ENCODE measurements at regions not wholly inside any gene's neighbourhood (a gene's known extent, or its start where the extent isn't known, plus 50 kb on each side); places are given as distances from the start of the nearest gene placed in this dataset.

- no peak for TF ChIP-seq GATAD2A (IDR thresholded peaks at IDR 0.05)
- no peak for TF ChIP-seq MYC (IDR thresholded peaks at IDR 0.05; ENCODE audit: low read depth, low read length)
- no peak for TF ChIP-seq MYC (CRISPR knock-in tag; IDR thresholded peaks at IDR 0.05; ENCODE audit: borderline replicate concordance, low read depth)
- no peak for TF ChIP-seq TEAD4 (IDR thresholded peaks at IDR 0.05; ENCODE audit: low read length)
- no peak for TF ChIP-seq TEAD4 (CRISPR knock-in tag; IDR thresholded peaks at IDR 0.05; ENCODE audit: borderline replicate concordance)
- no peak for TF ChIP-seq CHAMP1 (IDR thresholded peaks at IDR 0.05)
- no peak for TF ChIP-seq ZNF274 (IDR thresholded peaks at IDR 0.05; ENCODE audit: borderline replicate concordance, low read depth, low read length)
- no peak for TF ChIP-seq ZC3H4 (CRISPR knock-in tag; IDR thresholded peaks at IDR 0.05; ENCODE audit: borderline replicate concordance)
- TF ChIP-seq SRSF9 (IDR thresholded peaks at IDR 0.05; ENCODE audit: borderline replicate concordance, low read depth, low read length): no peak
- TF ChIP-seq CBX3 (IDR thresholded peaks at IDR 0.05; ENCODE audit: borderline replicate concordance in 1 of 2, low read length in 2 of 2): no peak
- no peak for TF ChIP-seq BRF2 (IDR thresholded peaks at IDR 0.05; ENCODE audit: borderline replicate concordance, insufficient read depth, insufficient read length)
- TF ChIP-seq POLR2A (conservative IDR thresholded peaks at IDR 0.05): no peak
- TF ChIP-seq MECOM (CRISPR knock-in tag; IDR thresholded peaks at IDR 0.05): no peak
Observed at GRCh38 chr14:56903304-56903969, 93.2 kb upstream of the OTX2 start.

Data from K562 (cell line).